ENCODE measurements at regions not wholly inside any gene's neighbourhood (a gene's known extent, or its start where the extent isn't known, plus 50 kb on each side); places are given as distances from the start of the nearest gene placed in this dataset.

GRCh38 chr7:128172151-128172550 lies 68.9 kb upstream of the LEP start:
- DNase-seq (no peak), ATAC-seq (ENCODE audit: low FRiP score in 2 of 2) (no peak)
- Histone ChIP-seq H3K9me3 (no peaks in the 10 kb centered on the region), H3K4me3 (no peak overlapping the region), H3K36me3 (no peaks in the 10 kb centered on the region), H3K27me3 (peaks cover 0 to 19% (median 14%) of the 10 kb centered on the region in 4 donors), H3K4me1 (peaks cover 7 to 17% (median 11%) of the 10 kb centered on the region in 4 donors), H3K27ac (no peak overlapping the region)
- 56 to 67% methylated on average over 4 to 7 of the region's 7 CpGs for WGBS, 2 donors
- TF ChIP-seq EP300 (IDR thresholded peaks at IDR 0.05) = no peak
- no peak for TF ChIP-seq POLR2A (IDR thresholded peaks at IDR 0.05)
- TF ChIP-seq POLR2AphosphoS5 (IDR thresholded peaks at IDR 0.05) = no peak
- no peak for TF ChIP-seq CTCF (IDR thresholded peaks at IDR 0.05)

- 63 to 76% methylated on average over 5 to 6 of the region's 6 CpGs for WGBS, 2 donors
- no peak for DNase-seq
- H3K27me3 ChIP-seq = peaks cover 0 to 11% (median 7%) of the 10 kb centered on the region in 4 donors
- no peak overlapping the region for H3K27ac ChIP-seq
- no peaks in the 10 kb centered on the region for H3K9me3 ChIP-seq
- peaks cover 0 to 9% (median 4%) of the 10 kb centered on the region in 4 donors for H3K4me1 ChIP-seq
- TF ChIP-seq EP300 (IDR thresholded peaks at IDR 0.05) (no peak), POLR2AphosphoS5 (IDR thresholded peaks at IDR 0.05) (no peak), CTCF (IDR thresholded peaks at IDR 0.05) (no peak), POLR2A (IDR thresholded peaks at IDR 0.05) (no peak)
- ATAC-seq (ENCODE audit: low FRiP score in 2 of 2) = no peak
- no peaks in the 10 kb centered on the region for H3K36me3 ChIP-seq
- H3K4me3 ChIP-seq = no peak overlapping the region
These were observed 68.1 kb upstream of the LEP start for GRCh38 chr7:128172963-128173362.

- Histone ChIP-seq H3K9me3 (no peaks in the 10 kb centered on the region), H3K4me1 (no peaks in the 10 kb centered on the region), H3K27me3 (no peaks in the 10 kb centered on the region), H3K36me3 (no peaks in the 10 kb centered on the region), H3K4me3 (no peak overlapping the region), H3K27ac (no peak overlapping the region)
- TF ChIP-seq POLR2A (IDR thresholded peaks at IDR 0.05) = no peak
- no peak for TF ChIP-seq CTCF (IDR thresholded peaks at IDR 0.05)
- no peak for TF ChIP-seq POLR2AphosphoS5 (IDR thresholded peaks at IDR 0.05)
- no peak for TF ChIP-seq EP300 (IDR thresholded peaks at IDR 0.05)
- 70 to 71% methylated on average over 2 to 11 of the region's 11 CpGs for WGBS, 2 donors
- ATAC-seq (ENCODE audit: low FRiP score in 2 of 2) (no peak), DNase-seq (peak in 1 of 2 donors; percentile 46)
These were observed 66.7 kb upstream of the LEP start for GRCh38 chr7:128174386-128174785.

- ATAC-seq (ENCODE audit: low FRiP score in 2 of 2) = no peak
- no peaks in the 10 kb centered on the region for H3K9me3 ChIP-seq
- WGBS, 2 donors = 63 to 83% methylated on average over 7 of the region's 7 CpGs
These were observed 64.4 kb upstream of the LEP start for GRCh38 chr7:128176696-128177095.

More at GRCh38 chr7:128176696-128177095, 64.4 kb upstream of the LEP start:
- Histone ChIP-seq H3K36me3 (no peaks in the 10 kb centered on the region), H3K27ac (no peak overlapping the region), H3K27me3 (no peaks in the 10 kb centered on the region), H3K4me3 (no peak overlapping the region), H3K4me1 (no peaks in the 10 kb centered on the region)
- DNase-seq = no peak
- TF ChIP-seq POLR2A (IDR thresholded peaks at IDR 0.05) = no peak
- no peak for TF ChIP-seq CTCF (IDR thresholded peaks at IDR 0.05)
- no peak for TF ChIP-seq POLR2AphosphoS5 (IDR thresholded peaks at IDR 0.05)
- no peak for TF ChIP-seq EP300 (IDR thresholded peaks at IDR 0.05)
